ENCODE measurements at regions not wholly inside any gene's neighbourhood (a gene's known extent, or its start where the extent isn't known, plus 50 kb on each side); places are given as distances from the start of the nearest gene placed in this dataset.
"Not testable (repeated sequence)": the region's sequence is repeated elsewhere in the genome, so short reads cannot be mapped to it uniquely, and the experiment has no call there.

- Mint-ChIP-seq H3K4me3 (no peak overlapping the region), H3K27me3 (no peaks in the 10 kb centered on the region), H3K27ac (no peak overlapping the region), H3K4me1 (no peaks in the 10 kb centered on the region), H3K9me3 (ENCODE audit: low read depth) (peaks cover 3% of the 10 kb centered on the region), H3K36me3 (ENCODE audit: low read depth) (no peaks in the 10 kb centered on the region)
- intact Hi-C loops (cut with DNase I, micrococcal nuclease) = no loop called here
- ChIA-PET CTCF (interaction anchor here (0.6 kb wide), 1 partner anchor 412 kb away, joined by 3 read pairs; no protein-coding TSS in a partner anchor), POLR2A (interaction anchor here (1.1 kb wide), 1 partner anchor 548 kb away, joined by 3 read pairs; no protein-coding TSS in a partner anchor)
- ATAC-seq (no peak), DNase-seq (no peak)
Observed at GRCh38 chr7:138387755-138388475, 72.1 kb upstream of the TRIM24 start.

- no peak overlapping the region for H3K4me3 Mint-ChIP-seq
- ATAC-seq (no peak), DNase-seq (no peak)
- no peaks in the 10 kb centered on the region for H3K4me1 Mint-ChIP-seq
- no peaks in the 10 kb centered on the region for H3K36me3 Mint-ChIP-seq (ENCODE audit: low read depth)
- H3K27ac Mint-ChIP-seq = no peak overlapping the region
- H3K27me3 Mint-ChIP-seq = no peaks in the 10 kb centered on the region
- peaks cover 3% of the 10 kb centered on the region for H3K9me3 Mint-ChIP-seq (ENCODE audit: low read depth)
- POLR2A ChIA-PET = no interaction called here
- intact Hi-C loops (cut with DNase I, micrococcal nuclease) = no loop called here
- CTCF ChIA-PET = no interaction called here
Observed at GRCh38 chr7:138388673-138389491, 71.2 kb upstream of the TRIM24 start.

- Mint-ChIP-seq H3K4me1 (no peaks in the 10 kb centered on the region), H3K27ac (no peak overlapping the region), H3K9me3 (ENCODE audit: low read depth) (no peaks in the 10 kb centered on the region), H3K36me3 (ENCODE audit: low read depth) (no peaks in the 10 kb centered on the region), H3K4me3 (no peak overlapping the region), H3K27me3 (no peaks in the 10 kb centered on the region)
- DNase-seq (no peak), ATAC-seq (no peak)
- intact Hi-C loops (cut with DNase I, micrococcal nuclease) = no loop called here
- ChIA-PET POLR2A (no interaction called here), CTCF (no interaction called here)
Observed at GRCh38 chr7:138395763-138396162, 64.3 kb upstream of the TRIM24 start.

GRCh38 chr7:138396251-138397070, 63.6 kb upstream of the TRIM24 start:
- no peak overlapping the region for H3K4me3 Mint-ChIP-seq
- DNase-seq (no peak), ATAC-seq (no peak)
- H3K9me3 Mint-ChIP-seq (ENCODE audit: low read depth) = no peaks in the 10 kb centered on the region
- intact Hi-C loops (cut with DNase I, micrococcal nuclease) = no loop called here
- H3K4me1 Mint-ChIP-seq = no peaks in the 10 kb centered on the region
- no peak overlapping the region for H3K27ac Mint-ChIP-seq
- no peaks in the 10 kb centered on the region for H3K36me3 Mint-ChIP-seq (ENCODE audit: low read depth)
- ChIA-PET CTCF (no interaction called here), POLR2A (no interaction called here)
- no peaks in the 10 kb centered on the region for H3K27me3 Mint-ChIP-seq

- H3K9me3 Mint-ChIP-seq (ENCODE audit: low read depth); H3K27me3 Mint-ChIP-seq; H3K4me3 Mint-ChIP-seq; H3K36me3 Mint-ChIP-seq (ENCODE audit: low read depth); H3K4me1 Mint-ChIP-seq; ATAC-seq; POLR2A ChIA-PET; CTCF ChIA-PET; DNase-seq; intact Hi-C loops (cut with DNase I, micrococcal nuclease); H3K27ac Mint-ChIP-seq: not testable (repeated sequence)
Observed at GRCh38 chr7:138397071-138397433, 63.0 kb upstream of the TRIM24 start.

GRCh38 chr7:138398857-138399256, 61.2 kb upstream of the TRIM24 start:
- H3K9me3 Mint-ChIP-seq (ENCODE audit: low read depth) = no peaks in the 10 kb centered on the region
- H3K27me3 Mint-ChIP-seq = no peaks in the 10 kb centered on the region
- no peaks in the 10 kb centered on the region for H3K36me3 Mint-ChIP-seq (ENCODE audit: low read depth)
- no peak for DNase-seq
- no peaks in the 10 kb centered on the region for H3K4me1 Mint-ChIP-seq
- no peak for ATAC-seq
- H3K27ac Mint-ChIP-seq = no peak overlapping the region
- H3K4me3 Mint-ChIP-seq = no peak overlapping the region
- POLR2A ChIA-PET = no interaction called here
- CTCF ChIA-PET = no interaction called here
- intact Hi-C loops (cut with DNase I, micrococcal nuclease) = no loop called here

- no peaks in the 10 kb centered on the region for H3K9me3 Mint-ChIP-seq (ENCODE audit: low read depth)
- H3K4me3 Mint-ChIP-seq = no peak overlapping the region
- intact Hi-C loops (cut with DNase I, micrococcal nuclease) = no loop called here
- no peak for DNase-seq
- no peaks in the 10 kb centered on the region for H3K36me3 Mint-ChIP-seq (ENCODE audit: low read depth)
- POLR2A ChIA-PET = no interaction called here
- H3K27me3 Mint-ChIP-seq = no peaks in the 10 kb centered on the region
- ATAC-seq = no peak
- CTCF ChIA-PET = no interaction called here
- H3K4me1 Mint-ChIP-seq = no peaks in the 10 kb centered on the region
- H3K27ac Mint-ChIP-seq = no peak overlapping the region
Observed at GRCh38 chr7:138400400-138400886, 59.6 kb upstream of the TRIM24 start.

GRCh38 chr7:138402749-138403148, 57.3 kb upstream of the TRIM24 start:
- POLR2A ChIA-PET = no interaction called here
- ATAC-seq (no peak), DNase-seq (no peak)
- H3K4me3 Mint-ChIP-seq = no peak overlapping the region
- CTCF ChIA-PET = no interaction called here
- no peaks in the 10 kb centered on the region for H3K4me1 Mint-ChIP-seq
- H3K27ac Mint-ChIP-seq = no peak overlapping the region
- no peaks in the 10 kb centered on the region for H3K36me3 Mint-ChIP-seq (ENCODE audit: low read depth)
- H3K27me3 Mint-ChIP-seq = no peaks in the 10 kb centered on the region
- intact Hi-C loops (cut with DNase I, micrococcal nuclease) = no loop called here
- H3K9me3 Mint-ChIP-seq (ENCODE audit: low read depth) = no peaks in the 10 kb centered on the region

- DNase-seq (no peak), ATAC-seq (no peak)
- intact Hi-C loops (cut with DNase I, micrococcal nuclease) = no loop called here
- Mint-ChIP-seq H3K4me3 (no peak overlapping the region), H3K27me3 (no peaks in the 10 kb centered on the region), H3K9me3 (ENCODE audit: low read depth) (no peaks in the 10 kb centered on the region), H3K36me3 (ENCODE audit: low read depth) (no peaks in the 10 kb centered on the region), H3K27ac (no peak overlapping the region), H3K4me1 (no peaks in the 10 kb centered on the region)
- ChIA-PET CTCF (interaction anchor here (0.6 to 0.7 kb wide), 2 partner anchors 465 to 648 kb away, joined by 3 to 4 read pairs; no protein-coding TSS in a partner anchor), POLR2A (no interaction called here)
Observed at GRCh38 chr7:138405496-138405895, 54.6 kb upstream of the TRIM24 start.

- CTCF ChIA-PET = interaction anchor here (0.9 kb wide), 1 partner anchor 10 kb away, joined by 3 read pairs; no protein-coding TSS in a partner anchor
- POLR2A ChIA-PET = no interaction called here
- intact Hi-C loops (cut with DNase I, micrococcal nuclease) = no loop called here
- Mint-ChIP-seq H3K36me3 (ENCODE audit: low read depth) (no peaks in the 10 kb centered on the region), H3K4me1 (no peaks in the 10 kb centered on the region), H3K4me3 (no peak overlapping the region), H3K27ac (no peak overlapping the region), H3K27me3 (no peaks in the 10 kb centered on the region), H3K9me3 (ENCODE audit: low read depth) (no peaks in the 10 kb centered on the region)
- no peak for DNase-seq
- ATAC-seq = no peak
Observed at GRCh38 chr7:138407792-138408191, 52.3 kb upstream of the TRIM24 start.

Measured in activated CD4-positive, alpha-beta T cell treated with anti-CD3 and anti-CD28 coated beads for 36 hours (primary cell).